Effector memory CD4-positive, alpha-beta T cell (primary cell): ENCODE measurements at regions not wholly inside any gene's neighbourhood (a gene's known extent, or its start where the extent isn't known, plus 50 kb on each side); places are given as distances from the start of the nearest gene placed in this dataset.

ENCODE experiments used
- DNase-seq, 3 donors: peaks; one replicate each; pipeline ENCODE4 v3.0.0-alpha.2; 2020
- H3K27ac ChIP-seq: 2 replicates; pipeline ENCODE4 v1.7.0; 2013; ENCODE audit warnings: mild to moderate bottlenecking, low read length, moderate library complexity; ENCODE audit not compliant: insufficient read depth, poor library complexity, severe bottlenecking
- H3K27me3 ChIP-seq: replicated peaks from 2 replicates; pipeline ENCODE4 v1.7.0; 2013; ENCODE audit warnings: mild to moderate bottlenecking, low read length; ENCODE audit not compliant: insufficient read depth, control insufficient read depth, poor library complexity, severe bottlenecking
- H3K36me3 ChIP-seq: 2 replicates; pipeline ENCODE4 v1.7.0; 2013; ENCODE audit warnings: mild to moderate bottlenecking, low read length, moderate library complexity; ENCODE audit not compliant: control insufficient read depth, insufficient read depth
- H3K4me1 ChIP-seq: 2 replicates; pipeline ENCODE4 v1.7.0; 2013; ENCODE audit warnings: low read length, mild to moderate bottlenecking; ENCODE audit not compliant: control insufficient read depth, insufficient read depth, poor library complexity, severe bottlenecking
- H3K4me3 ChIP-seq: 2 replicates; pipeline ENCODE4 v1.7.0; 2013; ENCODE audit warnings: low read length, low read depth, mild to moderate bottlenecking; ENCODE audit not compliant: insufficient read depth, poor library complexity, severe bottlenecking
- H3K9me3 ChIP-seq: 2 replicates; pipeline ENCODE4 v1.7.0; 2013; ENCODE audit warnings: mild to moderate bottlenecking, low read length, moderate library complexity; ENCODE audit not compliant: control insufficient read depth

DNA sequence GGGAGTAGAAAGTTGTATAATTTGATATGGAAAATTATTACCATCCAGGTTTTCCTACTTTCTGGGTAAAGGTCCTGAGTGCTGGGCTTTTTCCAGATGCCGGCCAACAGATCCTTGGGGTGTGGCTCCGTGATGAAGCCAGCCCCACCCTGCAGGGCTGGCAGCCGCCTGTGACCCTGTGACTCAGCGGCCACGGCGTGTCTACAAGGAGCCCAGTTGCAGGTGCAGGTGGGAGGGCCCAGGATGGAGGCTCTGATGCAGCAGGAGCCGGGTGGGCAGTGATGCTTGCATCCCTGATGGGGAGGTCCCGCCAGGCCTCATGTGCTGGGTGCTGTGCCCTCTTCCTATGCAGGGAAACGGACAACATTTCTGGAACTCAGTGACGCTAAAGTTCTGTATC is 96.0 kb upstream of the ALKAL2 start:
- Histone ChIP-seq H3K9me3 (no peaks in the 10 kb centered on the region), H3K27ac (no peak overlapping the region), H3K27me3 (no peaks in the 10 kb centered on the region), H3K4me3 (no peak overlapping the region), H3K36me3 (no peaks in the 10 kb centered on the region), H3K4me1 (no peaks in the 10 kb centered on the region)
- no peak for DNase-seq

DNA sequence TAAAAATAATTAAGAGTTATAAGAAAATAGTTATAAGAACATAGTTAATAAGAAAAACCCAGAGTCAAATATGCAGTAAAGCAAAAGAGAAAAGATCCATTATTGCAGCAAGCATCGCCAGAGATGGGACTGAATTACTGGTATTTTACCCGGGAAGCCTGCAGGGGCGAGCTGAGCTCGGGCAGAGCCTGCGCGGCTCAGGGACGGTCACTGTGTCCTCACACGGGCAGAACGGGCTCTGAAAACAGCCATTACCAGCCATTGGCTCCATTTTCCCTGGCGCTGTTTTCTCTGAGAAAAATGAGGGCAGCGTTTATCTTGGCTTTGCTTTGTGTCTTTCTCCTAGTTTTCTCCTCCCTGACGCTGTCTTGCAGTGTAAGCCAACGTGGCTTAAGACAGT is 95.3 kb upstream of the ALKAL2 start:
- no peaks in the 10 kb centered on the region for H3K27me3 ChIP-seq
- no peaks in the 10 kb centered on the region for H3K9me3 ChIP-seq
- no peaks in the 10 kb centered on the region for H3K4me1 ChIP-seq
- DNase-seq, result no peak
- H3K27ac ChIP-seq, result no peak overlapping the region
- H3K36me3 ChIP-seq, result no peaks in the 10 kb centered on the region
- H3K4me3 ChIP-seq, result no peak overlapping the region

DNA sequence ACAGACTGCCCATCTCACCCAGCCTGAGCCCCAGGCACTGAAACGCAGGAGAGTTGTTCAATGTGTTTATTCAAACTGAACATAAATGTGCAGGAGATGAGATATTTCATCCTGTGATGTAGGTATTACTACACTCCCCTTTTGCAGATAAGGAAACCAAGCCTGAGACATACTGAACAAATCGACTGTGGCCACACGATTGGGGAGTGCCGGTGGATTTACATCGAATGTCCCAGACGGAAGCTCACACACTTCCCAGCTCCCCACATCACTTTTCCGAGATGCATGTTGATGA is 94.8 kb upstream of the ALKAL2 start:
- Histone ChIP-seq H3K9me3 (no peaks in the 10 kb centered on the region), H3K4me3 (no peak overlapping the region), H3K27me3 (no peaks in the 10 kb centered on the region), H3K4me1 (no peaks in the 10 kb centered on the region), H3K27ac (no peak overlapping the region), H3K36me3 (no peaks in the 10 kb centered on the region)
- no peak for DNase-seq

DNA sequence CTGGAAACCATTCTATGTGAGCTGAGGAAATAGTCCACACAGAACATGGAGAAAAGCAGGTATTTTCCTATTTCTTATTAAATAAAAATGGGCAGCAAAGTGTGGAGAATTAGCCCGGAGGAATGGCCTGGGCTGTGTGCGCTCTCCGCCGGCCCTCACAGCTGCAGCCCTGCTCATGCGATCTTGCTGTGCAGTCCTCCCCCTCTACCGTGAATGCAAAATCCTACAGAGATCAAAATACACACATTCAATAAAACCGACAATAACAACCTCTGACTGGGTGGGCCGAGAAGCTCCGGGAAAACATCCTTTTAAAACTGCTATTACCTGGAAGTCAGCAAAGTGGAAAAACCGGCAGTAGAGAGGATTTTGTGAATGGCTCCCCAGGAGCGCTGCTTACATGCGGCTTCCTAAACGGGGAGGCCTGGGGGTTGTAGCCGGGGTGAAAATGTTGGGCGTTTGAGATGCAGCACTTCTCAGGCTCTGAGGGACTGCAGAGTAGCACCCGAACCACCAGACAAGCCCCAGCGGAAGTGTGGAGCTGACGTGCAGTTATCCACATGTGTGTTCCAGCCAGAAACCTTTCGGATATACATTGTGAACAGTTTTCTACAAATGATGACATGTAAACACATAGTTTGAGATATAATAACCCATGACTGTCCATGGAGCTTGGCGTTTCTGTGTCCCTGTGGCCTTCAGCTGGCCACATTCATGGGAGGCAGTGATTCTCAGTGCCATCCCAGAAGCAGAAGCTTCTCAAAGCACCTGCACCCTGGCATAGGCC is 94.2 kb upstream of the ALKAL2 start:
- no peaks in the 10 kb centered on the region for H3K4me1 ChIP-seq
- no peaks in the 10 kb centered on the region for H3K27me3 ChIP-seq
- no peaks in the 10 kb centered on the region for H3K9me3 ChIP-seq
- DNase-seq, result no peak
- no peak overlapping the region for H3K4me3 ChIP-seq
- no peaks in the 10 kb centered on the region for H3K36me3 ChIP-seq
- no peak overlapping the region for H3K27ac ChIP-seq

DNA sequence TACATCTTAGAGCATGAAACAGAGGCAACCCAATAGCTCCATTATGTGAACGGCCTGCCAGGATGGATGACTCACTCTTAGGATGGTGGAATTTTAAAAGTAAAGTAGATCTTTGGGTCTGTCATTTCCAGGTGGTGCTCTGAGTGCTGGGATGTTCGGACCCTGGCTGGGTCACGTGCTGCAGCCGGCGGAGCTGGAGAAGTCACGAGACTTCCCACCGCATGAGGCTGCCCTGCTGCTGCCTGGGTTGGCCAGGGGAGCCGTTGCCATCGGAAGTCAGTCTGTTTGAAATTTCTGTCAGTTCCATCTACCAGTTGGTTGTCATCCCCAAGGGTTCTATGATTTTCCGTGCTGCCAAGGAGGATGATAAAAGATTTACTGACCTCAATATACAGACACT is 93.3 kb upstream of the ALKAL2 start:
- Histone ChIP-seq H3K9me3 (no peaks in the 10 kb centered on the region), H3K27me3 (no peaks in the 10 kb centered on the region), H3K36me3 (no peaks in the 10 kb centered on the region), H3K4me1 (no peaks in the 10 kb centered on the region), H3K4me3 (no peak overlapping the region), H3K27ac (no peak overlapping the region)
- DNase-seq, result no peak

DNA sequence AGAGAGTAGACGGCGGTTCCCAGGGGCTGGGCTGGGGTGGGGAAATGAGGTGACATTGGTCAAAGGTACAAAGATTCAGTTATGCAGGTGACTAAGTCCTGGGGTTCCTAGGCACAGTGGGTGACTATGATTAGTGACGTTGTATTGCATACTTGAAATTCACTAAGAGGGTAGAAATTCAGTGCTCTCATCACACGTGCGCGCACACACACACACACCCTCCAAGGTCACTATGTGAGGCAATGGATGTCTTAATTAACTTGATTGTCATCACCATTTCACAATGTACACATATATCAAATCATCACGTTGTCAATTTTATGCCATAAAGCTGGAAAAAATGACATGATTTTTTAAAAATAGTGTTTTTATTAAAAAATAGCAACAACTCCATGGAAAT is 92.9 kb upstream of the ALKAL2 start:
- H3K9me3 ChIP-seq, result no peaks in the 10 kb centered on the region
- DNase-seq, result no peak
- H3K27ac ChIP-seq, result no peak overlapping the region
- H3K36me3 ChIP-seq, result no peaks in the 10 kb centered on the region
- H3K27me3 ChIP-seq, result no peaks in the 10 kb centered on the region
- no peaks in the 10 kb centered on the region for H3K4me1 ChIP-seq
- no peak overlapping the region for H3K4me3 ChIP-seq

DNA sequence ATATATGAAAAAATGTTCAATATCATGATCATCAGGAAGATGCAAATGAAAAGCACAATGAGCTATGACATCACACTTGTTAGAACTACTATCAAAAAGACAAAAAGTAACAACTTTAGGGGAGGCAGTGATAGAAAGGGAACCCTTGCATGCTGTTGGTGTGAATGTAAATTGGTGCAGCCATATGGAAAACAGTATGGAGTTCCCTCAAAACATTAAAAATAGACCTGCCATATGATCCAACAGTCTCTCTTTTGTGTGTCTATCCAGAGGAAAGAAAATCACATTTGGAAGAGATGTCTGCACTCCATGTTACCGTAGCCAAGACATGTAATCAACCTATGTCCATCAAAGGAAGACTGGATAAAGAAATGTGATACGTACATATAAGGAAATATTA is 92.3 kb upstream of the ALKAL2 start:
- Histone ChIP-seq H3K4me3 (no peak overlapping the region), H3K4me1 (no peaks in the 10 kb centered on the region), H3K27me3 (no peaks in the 10 kb centered on the region), H3K36me3 (no peaks in the 10 kb centered on the region), H3K27ac (no peak overlapping the region), H3K9me3 (no peaks in the 10 kb centered on the region)
- no peak for DNase-seq

DNA sequence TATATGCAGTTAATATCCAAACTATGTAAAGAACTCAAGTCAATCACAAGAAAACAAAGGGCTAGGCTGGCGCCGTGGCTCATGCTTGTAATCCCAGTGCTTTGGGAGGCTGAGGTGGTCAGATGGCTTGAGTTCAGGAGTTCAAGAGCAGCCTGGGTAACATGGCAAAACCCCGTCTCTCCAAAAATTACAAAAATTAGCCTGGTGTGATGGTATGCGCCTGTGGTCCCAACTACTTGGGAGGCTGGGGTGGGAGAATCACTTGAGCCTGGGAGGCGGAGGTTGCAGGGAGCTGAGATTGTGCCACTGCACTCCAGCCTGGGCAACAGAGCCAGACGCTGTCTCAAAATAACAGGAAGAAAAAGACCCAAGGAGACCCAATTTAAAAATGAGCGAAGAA is 91.9 kb upstream of the ALKAL2 start:
- Histone ChIP-seq H3K4me1 (no peaks in the 10 kb centered on the region), H3K27ac (no peak overlapping the region), H3K27me3 (no peaks in the 10 kb centered on the region), H3K4me3 (no peak overlapping the region), H3K9me3 (no peaks in the 10 kb centered on the region), H3K36me3 (no peaks in the 10 kb centered on the region)
- no peak for DNase-seq

DNA sequence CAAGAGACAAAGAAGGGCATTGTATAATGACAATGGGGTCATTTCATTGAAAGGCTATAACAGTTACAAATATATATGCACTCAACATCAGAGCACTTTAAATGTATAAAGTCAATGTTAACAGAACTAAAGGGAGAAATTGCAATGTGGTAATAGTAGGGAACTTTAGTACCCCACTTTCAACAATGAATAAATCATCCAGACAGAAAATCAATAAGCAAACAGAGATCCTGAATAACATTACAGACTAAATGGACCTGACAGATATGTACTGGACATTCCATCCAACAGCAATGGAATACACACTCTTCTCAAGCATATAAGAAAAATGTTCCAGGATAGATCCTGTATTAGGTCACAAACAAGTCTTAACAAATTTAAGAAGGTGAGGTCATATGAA is 90.5 kb upstream of the ALKAL2 start:
- Histone ChIP-seq H3K4me3 (no peak overlapping the region), H3K27ac (no peak overlapping the region), H3K9me3 (no peaks in the 10 kb centered on the region), H3K36me3 (no peaks in the 10 kb centered on the region), H3K4me1 (no peaks in the 10 kb centered on the region), H3K27me3 (no peaks in the 10 kb centered on the region)
- no peak for DNase-seq

DNA sequence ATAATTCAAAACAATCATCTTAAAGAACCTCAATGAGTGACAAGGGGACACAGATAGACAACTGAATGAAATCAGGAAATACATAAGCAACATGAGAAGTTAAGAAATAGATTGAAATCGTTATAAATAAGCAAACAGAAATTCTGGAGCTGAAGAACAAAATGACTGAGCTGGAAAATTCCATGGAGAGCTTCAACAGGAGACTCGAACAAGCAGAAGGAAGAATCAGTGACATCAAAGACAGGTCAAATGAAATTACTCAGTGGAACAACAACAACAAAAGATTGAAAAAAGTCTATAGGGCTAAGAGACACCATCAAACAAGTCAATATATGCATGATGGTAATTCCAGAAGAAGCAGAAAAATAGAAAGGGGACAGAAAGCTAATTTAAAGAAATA is 89.5 kb upstream of the ALKAL2 start:
- no peaks in the 10 kb centered on the region for H3K36me3 ChIP-seq
- no peaks in the 10 kb centered on the region for H3K9me3 ChIP-seq
- DNase-seq, result no peak
- H3K27ac ChIP-seq, result no peak overlapping the region
- H3K4me1 ChIP-seq, result no peaks in the 10 kb centered on the region
- no peak overlapping the region for H3K4me3 ChIP-seq
- H3K27me3 ChIP-seq, result no peaks in the 10 kb centered on the region

DNA sequence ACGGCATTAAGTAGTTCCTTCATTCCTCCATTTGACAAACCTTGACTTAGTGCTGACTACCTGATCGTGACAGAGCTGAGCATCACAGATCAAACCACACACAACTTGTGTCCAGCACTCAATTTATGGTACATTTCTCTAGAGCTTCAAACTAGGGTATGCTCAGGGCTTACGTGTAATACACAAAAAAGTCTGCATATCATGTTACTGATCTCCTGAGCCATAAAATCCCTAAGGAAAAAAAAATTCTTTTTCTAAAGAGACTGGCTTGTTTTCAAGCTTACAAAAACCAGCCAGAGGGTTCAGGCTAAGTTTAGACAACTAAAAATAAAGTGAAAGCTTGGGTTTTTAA is 88.0 kb upstream of the ALKAL2 start:
- no peak overlapping the region for H3K4me3 ChIP-seq
- DNase-seq, result no peak
- no peaks in the 10 kb centered on the region for H3K9me3 ChIP-seq
- H3K4me1 ChIP-seq, result no peaks in the 10 kb centered on the region
- no peaks in the 10 kb centered on the region for H3K27me3 ChIP-seq
- H3K27ac ChIP-seq, result no peak overlapping the region
- no peaks in the 10 kb centered on the region for H3K36me3 ChIP-seq
